NCI-H187 (cell line): ENCODE measurements at regions not wholly inside any gene's neighbourhood (a gene's known extent, or its start where the extent isn't known, plus 50 kb on each side); places are given as distances from the start of the nearest gene placed in this dataset.
"Not testable (repeated sequence)": the region's sequence is repeated elsewhere in the genome, so short reads cannot be mapped to it uniquely, and the experiment has no call there.

Experiments
- DNase-seq, 2 experiments: peaks; one replicate each; lab custom pipeline; 2025; lab: John Stamatoyannopoulos, UW

- not testable (repeated sequence) for DNase-seq
Observed at GRCh38 chr9:94191706-94192105, 67.4 kb upstream of the ZNF169 start.

DNA sequence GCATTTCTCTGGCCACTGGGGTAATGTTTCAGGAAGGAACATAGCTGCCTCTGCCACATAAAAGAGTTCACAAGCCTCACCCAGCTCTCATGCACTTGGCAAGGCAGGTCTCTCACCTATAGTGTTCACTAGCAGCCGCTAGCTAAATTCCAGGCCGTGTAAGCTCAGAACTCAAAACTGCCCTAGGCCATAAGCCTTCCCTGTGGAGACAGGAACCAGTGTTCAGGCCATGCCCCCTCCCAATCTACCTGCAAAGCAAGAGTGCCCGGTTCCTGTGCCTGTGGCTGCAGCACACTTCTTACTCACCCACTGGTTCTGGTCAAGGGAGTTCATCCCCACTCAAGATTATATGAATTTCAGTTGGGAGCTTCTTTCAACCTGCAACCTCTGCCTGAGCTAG lies 60.7 kb upstream of the ZNF169 start:
- DNase-seq, result no peak

GRCh38 chr9:94199776-94200175 lies 59.3 kb upstream of the ZNF169 start:
- no peak for DNase-seq

DNA sequence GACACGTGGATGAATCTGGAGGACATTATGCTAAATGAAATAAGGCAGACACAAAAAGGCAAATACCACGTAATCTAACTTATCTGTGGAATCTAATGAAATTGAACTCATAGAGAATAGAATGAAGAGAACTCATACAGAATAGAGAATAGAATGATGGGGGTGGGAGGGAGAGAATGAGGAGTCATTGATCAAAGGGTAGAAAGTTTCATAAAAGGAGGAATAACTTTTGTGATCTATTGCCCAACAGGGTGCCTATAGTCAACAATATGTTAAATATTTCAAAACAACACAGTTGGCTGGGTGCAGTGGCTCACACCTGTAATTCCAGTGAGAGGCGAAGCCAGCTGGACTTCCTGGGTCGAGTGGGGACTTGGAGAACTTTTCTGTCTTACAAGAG lies 54.9 kb upstream of the ZNF169 start:
- no peak for DNase-seq

GRCh38 chr9:94207781-94208180 lies 51.3 kb upstream of the ZNF169 start:
- DNase-seq, result no peak
